ENCODE measurements at regions not wholly inside any gene's neighbourhood (a gene's known extent, or its start where the extent isn't known, plus 50 kb on each side); places are given as distances from the start of the nearest gene placed in this dataset.
A peak's percentile ranks its signal among the peaks of the same experiment; 100 is the strongest.
"Not testable (repeated sequence)": the region's sequence is repeated elsewhere in the genome, so short reads cannot be mapped to it uniquely, and the experiment has no call there.

- no peaks in the 10 kb centered on the region for H3K4me1 ChIP-seq (ENCODE audit: control insufficient read depth in 2 of 2, insufficient read depth in 2 of 2, low read length in 1 of 2)
- H3K27me3 ChIP-seq (ENCODE audit: control insufficient read depth in 1 of 2, insufficient read depth in 2 of 2, low read length in 2 of 2), result no peaks in the 10 kb centered on the region
- H3K4me3 ChIP-seq (ENCODE audit: low read depth in 1 of 2, low read length in 2 of 2), result no peak overlapping the region
- no peaks in the 10 kb centered on the region for H3K9me3 ChIP-seq (ENCODE audit: control insufficient read depth in 2 of 2, insufficient read depth in 1 of 2, low read depth in 1 of 2, low read length in 1 of 2)
- no peaks in the 10 kb centered on the region for H3K36me3 ChIP-seq (ENCODE audit: control insufficient read depth in 2 of 2, insufficient read depth in 2 of 2, low read length in 1 of 2)
- WGBS, 2 donors, result 20 to 46% methylated on average over 3 of the region's 3 CpGs
- no peak overlapping the region for H3K27ac ChIP-seq (ENCODE audit: low read depth in 2 of 2, low read length in 1 of 2)
Observed at GRCh38 chr20:55153001-55153645, 677.7 kb downstream of the DOK5 start.

GRCh38 chr20:55151171-55151570 is 675.8 kb downstream of the DOK5 start:
- Histone ChIP-seq H3K4me3 (ENCODE audit: low read depth in 1 of 2, low read length in 2 of 2) (no peak overlapping the region), H3K27me3 (ENCODE audit: control insufficient read depth in 1 of 2, insufficient read depth in 2 of 2, low read length in 2 of 2) (no peaks in the 10 kb centered on the region), H3K4me1 (ENCODE audit: control insufficient read depth in 2 of 2, insufficient read depth in 2 of 2, low read length in 1 of 2) (no peaks in the 10 kb centered on the region), H3K27ac (ENCODE audit: low read depth in 2 of 2, low read length in 1 of 2) (no peak overlapping the region), H3K36me3 (ENCODE audit: control insufficient read depth in 2 of 2, insufficient read depth in 2 of 2, low read length in 1 of 2) (no peaks in the 10 kb centered on the region), H3K9me3 (ENCODE audit: control insufficient read depth in 2 of 2, insufficient read depth in 1 of 2, low read depth in 1 of 2, low read length in 1 of 2) (no peaks in the 10 kb centered on the region)
- WGBS, 2 donors, result 14 to 17% methylated on average over 4 of the region's 4 CpGs

GRCh38 chr20:55143601-55144000 is 668.2 kb downstream of the DOK5 start:
- H3K9me3 ChIP-seq (ENCODE audit: control insufficient read depth in 2 of 2, insufficient read depth in 1 of 2, low read depth in 1 of 2, low read length in 1 of 2), result no peaks in the 10 kb centered on the region
- H3K36me3 ChIP-seq (ENCODE audit: control insufficient read depth in 2 of 2, insufficient read depth in 2 of 2, low read length in 1 of 2), result no peaks in the 10 kb centered on the region
- H3K27me3 ChIP-seq (ENCODE audit: control insufficient read depth in 1 of 2, insufficient read depth in 2 of 2, low read length in 2 of 2), result no peaks in the 10 kb centered on the region
- no peaks in the 10 kb centered on the region for H3K4me1 ChIP-seq (ENCODE audit: control insufficient read depth in 2 of 2, insufficient read depth in 2 of 2, low read length in 1 of 2)
- H3K27ac ChIP-seq (ENCODE audit: low read depth in 2 of 2, low read length in 1 of 2), result no peak overlapping the region
- H3K4me3 ChIP-seq (ENCODE audit: low read depth in 1 of 2, low read length in 2 of 2), result no peak overlapping the region

- H3K27me3 ChIP-seq (ENCODE audit: control insufficient read depth in 1 of 2, insufficient read depth in 2 of 2, low read length in 2 of 2), result no peaks in the 10 kb centered on the region
- 61 to 66% methylated on average over 5 of the region's 5 CpGs for WGBS, 2 donors
- H3K9me3 ChIP-seq (ENCODE audit: control insufficient read depth in 2 of 2, insufficient read depth in 1 of 2, low read depth in 1 of 2, low read length in 1 of 2), result no peaks in the 10 kb centered on the region
- H3K27ac ChIP-seq (ENCODE audit: low read depth in 2 of 2, low read length in 1 of 2), result no peak overlapping the region
- H3K36me3 ChIP-seq (ENCODE audit: control insufficient read depth in 2 of 2, insufficient read depth in 2 of 2, low read length in 1 of 2), result no peaks in the 10 kb centered on the region
- no peak overlapping the region for H3K4me3 ChIP-seq (ENCODE audit: low read depth in 1 of 2, low read length in 2 of 2)
- H3K4me1 ChIP-seq (ENCODE audit: control insufficient read depth in 2 of 2, insufficient read depth in 2 of 2, low read length in 1 of 2), result no peaks in the 10 kb centered on the region
Observed at GRCh38 chr20:55142932-55143331, 667.5 kb downstream of the DOK5 start.

GRCh38 chr20:55140631-55141030 is 665.2 kb downstream of the DOK5 start:
- Histone ChIP-seq H3K27me3 (ENCODE audit: control insufficient read depth in 1 of 2, insufficient read depth in 2 of 2, low read length in 2 of 2) (no peaks in the 10 kb centered on the region), H3K4me3 (ENCODE audit: low read depth in 1 of 2, low read length in 2 of 2) (no peak overlapping the region)
- 39 to 45% methylated on average over 3 of the region's 3 CpGs for WGBS, 2 donors

GRCh38 chr20:55139173-55139765 is 663.9 kb downstream of the DOK5 start:
- WGBS, 2 donors, result 76 to 82% methylated on average over 3 of the region's 4 CpGs
- H3K27ac ChIP-seq (ENCODE audit: low read depth in 2 of 2, low read length in 1 of 2), result no peak overlapping the region
- H3K9me3 ChIP-seq (ENCODE audit: control insufficient read depth in 2 of 2, insufficient read depth in 1 of 2, low read depth in 1 of 2, low read length in 1 of 2), result no peaks in the 10 kb centered on the region

More at GRCh38 chr20:55140631-55141030, 665.2 kb downstream of the DOK5 start:
- Histone ChIP-seq H3K36me3 (ENCODE audit: control insufficient read depth in 2 of 2, insufficient read depth in 2 of 2, low read length in 1 of 2) (no peaks in the 10 kb centered on the region), H3K27ac (ENCODE audit: low read depth in 2 of 2, low read length in 1 of 2) (no peak overlapping the region), H3K4me1 (ENCODE audit: control insufficient read depth in 2 of 2, insufficient read depth in 2 of 2, low read length in 1 of 2) (no peaks in the 10 kb centered on the region), H3K9me3 (ENCODE audit: control insufficient read depth in 2 of 2, insufficient read depth in 1 of 2, low read depth in 1 of 2, low read length in 1 of 2) (no peaks in the 10 kb centered on the region)

GRCh38 chr20:55135923-55136322 is 660.5 kb downstream of the DOK5 start:
- Histone ChIP-seq H3K4me3 (ENCODE audit: low read depth in 1 of 2, low read length in 2 of 2) (no peak overlapping the region), H3K9me3 (ENCODE audit: control insufficient read depth in 2 of 2, insufficient read depth in 1 of 2, low read depth in 1 of 2, low read length in 1 of 2) (no peaks in the 10 kb centered on the region), H3K4me1 (ENCODE audit: control insufficient read depth in 2 of 2, insufficient read depth in 2 of 2, low read length in 1 of 2) (no peaks in the 10 kb centered on the region), H3K27ac (ENCODE audit: low read depth in 2 of 2, low read length in 1 of 2) (no peak overlapping the region), H3K36me3 (ENCODE audit: control insufficient read depth in 2 of 2, insufficient read depth in 2 of 2, low read length in 1 of 2) (no peaks in the 10 kb centered on the region), H3K27me3 (ENCODE audit: control insufficient read depth in 1 of 2, insufficient read depth in 2 of 2, low read length in 2 of 2) (no peaks in the 10 kb centered on the region)
- 25 to 36% methylated on average over 3 of the region's 3 CpGs for WGBS, 2 donors

More at GRCh38 chr20:55139173-55139765, 663.9 kb downstream of the DOK5 start:
- H3K27me3 ChIP-seq (ENCODE audit: control insufficient read depth in 1 of 2, insufficient read depth in 2 of 2, low read length in 2 of 2), result no peaks in the 10 kb centered on the region
- H3K4me1 ChIP-seq (ENCODE audit: control insufficient read depth in 2 of 2, insufficient read depth in 2 of 2, low read length in 1 of 2), result no peaks in the 10 kb centered on the region
- H3K4me3 ChIP-seq (ENCODE audit: low read depth in 1 of 2, low read length in 2 of 2), result no peak overlapping the region
- no peaks in the 10 kb centered on the region for H3K36me3 ChIP-seq (ENCODE audit: control insufficient read depth in 2 of 2, insufficient read depth in 2 of 2, low read length in 1 of 2)

- H3K36me3 ChIP-seq (ENCODE audit: control insufficient read depth in 2 of 2, insufficient read depth in 2 of 2, low read length in 1 of 2), result no peaks in the 10 kb centered on the region
- no peak overlapping the region for H3K4me3 ChIP-seq (ENCODE audit: low read depth in 1 of 2, low read length in 2 of 2)
- no peaks in the 10 kb centered on the region for H3K27me3 ChIP-seq (ENCODE audit: control insufficient read depth in 1 of 2, insufficient read depth in 2 of 2, low read length in 2 of 2)
- H3K27ac ChIP-seq (ENCODE audit: low read depth in 2 of 2, low read length in 1 of 2), result no peak overlapping the region
- H3K4me1 ChIP-seq (ENCODE audit: control insufficient read depth in 2 of 2, insufficient read depth in 2 of 2, low read length in 1 of 2), result no peaks in the 10 kb centered on the region
- WGBS, 2 donors, result 84 to 87% methylated on average over 7 of the region's 7 CpGs
- H3K9me3 ChIP-seq (ENCODE audit: control insufficient read depth in 2 of 2, insufficient read depth in 1 of 2, low read depth in 1 of 2, low read length in 1 of 2), result no peaks in the 10 kb centered on the region
Observed at GRCh38 chr20:55132523-55132922, 657.1 kb downstream of the DOK5 start.

GRCh38 chr20:55117577-55117976 is 642.2 kb downstream of the DOK5 start:
- WGBS, 2 donors, result 52 to 55% methylated on average over 4 of the region's 4 CpGs

GRCh38 chr20:55116598-55116997 is 641.2 kb downstream of the DOK5 start:
- no peaks in the 10 kb centered on the region for H3K36me3 ChIP-seq (ENCODE audit: control insufficient read depth in 2 of 2, insufficient read depth in 2 of 2, low read length in 1 of 2)
- no peak overlapping the region for H3K27ac ChIP-seq (ENCODE audit: low read depth in 2 of 2, low read length in 1 of 2)
- H3K27me3 ChIP-seq (ENCODE audit: control insufficient read depth in 1 of 2, insufficient read depth in 2 of 2, low read length in 2 of 2), result no peaks in the 10 kb centered on the region
- 58 to 67% methylated on average over 4 of the region's 4 CpGs for WGBS, 2 donors
- H3K4me3 ChIP-seq (ENCODE audit: low read depth in 1 of 2, low read length in 2 of 2), result no peak overlapping the region
- H3K4me1 ChIP-seq (ENCODE audit: control insufficient read depth in 2 of 2, insufficient read depth in 2 of 2, low read length in 1 of 2), result no peaks in the 10 kb centered on the region
- H3K9me3 ChIP-seq (ENCODE audit: control insufficient read depth in 2 of 2, insufficient read depth in 1 of 2, low read depth in 1 of 2, low read length in 1 of 2), result no peaks in the 10 kb centered on the region

More at GRCh38 chr20:55117577-55117976, 642.2 kb downstream of the DOK5 start:
- not testable (repeated sequence) for H3K27me3 ChIP-seq (ENCODE audit: control insufficient read depth in 1 of 2, insufficient read depth in 2 of 2, low read length in 2 of 2); H3K36me3 ChIP-seq (ENCODE audit: control insufficient read depth in 2 of 2, insufficient read depth in 2 of 2, low read length in 1 of 2); H3K4me3 ChIP-seq (ENCODE audit: low read depth in 1 of 2, low read length in 2 of 2); H3K4me1 ChIP-seq (ENCODE audit: control insufficient read depth in 2 of 2, insufficient read depth in 2 of 2, low read length in 1 of 2); H3K9me3 ChIP-seq (ENCODE audit: control insufficient read depth in 2 of 2, insufficient read depth in 1 of 2, low read depth in 1 of 2, low read length in 1 of 2)
- H3K27ac ChIP-seq (ENCODE audit: low read depth in 2 of 2, low read length in 1 of 2), result peak overlapping the region in 1 of 2 donors; percentile 17
